Activated CD4-positive, alpha-beta T cell treated with anti-CD3 and anti-CD28 coated beads, Interleukin-2, amount 50 U/mL, for 16 hours (primary cell): ENCODE measurements at regions not wholly inside any gene's neighbourhood (a gene's known extent, or its start where the extent isn't known, plus 50 kb on each side); places are given as distances from the start of the nearest gene placed in this dataset.

Source experiments
- DNase-seq: peaks from one replicate; pipeline ENCODE4 v3.0.0-alpha.2; 2020

- no peak for DNase-seq
Observed at GRCh38 chr11:130588471-130588870, 140.0 kb downstream of the ADAMTS15 start.

- no peak for DNase-seq
Observed at GRCh38 chr11:130592056-130592455, 143.6 kb downstream of the ADAMTS15 start.

- no peak for DNase-seq
Observed at GRCh38 chr11:130593064-130593463, 144.6 kb downstream of the ADAMTS15 start.

GRCh38 chr11:130598433-130598832, 150.0 kb downstream of the ADAMTS15 start:
- DNase-seq = no peak

GRCh38 chr11:130599073-130599654, 150.7 kb downstream of the ADAMTS15 start:
- DNase-seq = no peak

GRCh38 chr11:130600139-130600538, 151.7 kb downstream of the ADAMTS15 start:
- DNase-seq = no peak

- DNase-seq = no peak
Observed at GRCh38 chr11:130600616-130601015, 152.2 kb downstream of the ADAMTS15 start.

- no peak for DNase-seq
Observed at GRCh38 chr11:130601141-130601540, 152.7 kb downstream of the ADAMTS15 start.

- no peak for DNase-seq
Observed at GRCh38 chr11:130601764-130602460, 153.5 kb downstream of the ADAMTS15 start.

- no peak for DNase-seq
Observed at GRCh38 chr11:130602641-130603334, 154.3 kb downstream of the ADAMTS15 start.

GRCh38 chr11:130603335-130603906, 155.0 kb downstream of the ADAMTS15 start:
- DNase-seq = no peak

- no peak for DNase-seq
Observed at GRCh38 chr11:130604606-130605005, 156.2 kb downstream of the ADAMTS15 start.

- no peak for DNase-seq
Observed at GRCh38 chr11:130606178-130606577, 157.7 kb downstream of the ADAMTS15 start.

GRCh38 chr11:130606781-130607511, 158.5 kb downstream of the ADAMTS15 start:
- DNase-seq = no peak

GRCh38 chr11:130608287-130608686, 159.8 kb downstream of the ADAMTS15 start:
- DNase-seq = no peak

- no peak for DNase-seq
Observed at GRCh38 chr11:130609121-130610035, 160.9 kb downstream of the ADAMTS15 start.

- DNase-seq = no peak
Observed at GRCh38 chr11:130611791-130612251, 163.4 kb downstream of the ADAMTS15 start.

GRCh38 chr11:130612291-130612851, 163.9 kb downstream of the ADAMTS15 start:
- DNase-seq = no peak

- no peak for DNase-seq
Observed at GRCh38 chr11:130613396-130613795, 165.0 kb downstream of the ADAMTS15 start.

- no peak for DNase-seq
Observed at GRCh38 chr11:130614591-130614990, 166.1 kb downstream of the ADAMTS15 start.

- no peak for DNase-seq
Observed at GRCh38 chr11:130615561-130615960, 167.1 kb downstream of the ADAMTS15 start.
